Glomerular endothelial cell (primary cell): ENCODE measurements at regions not wholly inside any gene's neighbourhood (a gene's known extent, or its start where the extent isn't known, plus 50 kb on each side); places are given as distances from the start of the nearest gene placed in this dataset.
"Not testable (repeated sequence)": the region's sequence is repeated elsewhere in the genome, so short reads cannot be mapped to it uniquely, and the experiment has no call there.

ENCODE experiments used
- DNase-seq: peaks from one replicate; pipeline ENCODE4 v3.0.0-alpha.2; 2011; ENCODE audit warnings: low read depth, low spot score; ENCODE audit errors: extremely low read depth

DNA sequence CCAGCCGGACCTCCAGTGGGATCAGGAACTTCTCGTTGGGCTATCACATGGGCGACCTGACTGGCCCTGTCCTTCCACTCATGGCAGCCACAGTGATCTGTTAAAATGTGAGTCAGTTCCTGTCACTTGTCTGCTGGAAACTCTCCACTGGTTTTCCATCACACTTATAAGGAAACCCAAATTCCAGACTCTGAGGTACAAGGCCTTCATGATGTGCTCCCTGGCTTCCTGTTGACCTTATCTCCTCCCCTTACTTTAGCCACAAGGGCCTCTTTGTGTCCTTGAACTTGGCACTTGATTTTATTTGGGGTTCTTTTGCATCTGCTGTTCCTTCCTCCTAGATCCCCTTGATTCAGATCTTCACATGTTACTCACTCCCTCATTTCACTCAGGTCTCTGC lies 96.8 kb downstream of the TENT5C start:
- DNase-seq = no peak

DNA sequence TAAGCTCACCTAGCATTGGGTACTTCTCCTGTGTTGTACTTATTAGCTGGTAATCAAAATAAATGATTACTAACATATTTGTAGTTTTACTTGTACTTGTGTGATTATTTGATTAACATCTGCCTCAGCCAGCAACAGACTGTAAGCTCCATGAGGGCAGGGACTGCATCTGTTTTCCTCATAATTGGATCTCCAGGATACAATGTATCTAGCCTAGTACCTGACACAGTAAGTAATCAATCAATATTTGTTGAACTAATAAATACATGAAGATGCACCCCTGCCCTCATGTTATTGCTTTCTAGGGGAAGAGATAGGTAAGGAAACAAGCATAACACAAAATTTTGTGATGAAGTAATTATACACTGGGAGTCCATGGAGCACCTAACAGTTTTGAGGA lies 101.5 kb downstream of the TENT5C start:
- no peak for DNase-seq

DNA sequence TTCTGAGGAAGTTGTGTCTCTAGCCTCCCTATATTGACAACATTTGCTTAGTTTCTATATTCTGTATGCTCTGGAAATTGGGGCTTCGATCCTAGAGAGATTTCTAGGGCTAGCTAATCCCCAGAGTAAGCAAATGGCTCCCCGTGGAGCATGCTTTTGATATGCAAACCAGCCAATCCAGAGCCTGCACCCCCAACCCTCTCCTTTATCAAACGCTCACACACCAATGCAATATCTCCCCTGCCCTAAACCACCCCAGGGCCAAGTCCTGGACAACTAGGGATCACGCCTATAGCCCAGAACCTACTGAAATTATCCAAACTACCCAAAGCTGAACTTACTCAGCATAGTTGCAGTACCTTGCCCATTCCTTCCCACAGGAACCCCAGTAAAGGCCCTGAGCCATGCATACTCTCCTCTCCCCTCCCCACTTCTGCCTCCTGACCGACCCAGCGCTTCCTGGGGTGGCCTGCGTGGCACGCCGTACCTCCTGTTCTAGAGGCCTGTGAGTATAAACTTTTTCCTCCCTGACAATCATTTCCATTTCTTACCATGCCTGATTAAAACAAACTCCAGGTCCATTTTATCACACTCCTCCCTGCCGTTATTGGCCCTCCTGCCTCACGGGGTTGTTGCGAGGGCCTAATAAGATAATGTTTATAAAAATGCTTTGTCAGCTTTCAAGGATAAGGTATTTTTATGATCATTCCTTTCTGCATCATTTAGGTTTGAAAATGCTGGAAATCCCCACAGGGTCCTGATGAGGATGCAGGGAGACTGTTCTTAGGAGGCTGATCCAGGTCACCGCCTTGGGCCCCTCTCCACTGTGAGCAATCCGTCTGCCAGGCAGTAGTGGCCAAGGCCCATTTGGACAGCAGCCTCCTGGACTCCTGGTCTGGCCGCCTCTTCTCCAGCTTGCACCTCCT lies 102.7 kb downstream of the TENT5C start:
- DNase-seq = no peak

DNA sequence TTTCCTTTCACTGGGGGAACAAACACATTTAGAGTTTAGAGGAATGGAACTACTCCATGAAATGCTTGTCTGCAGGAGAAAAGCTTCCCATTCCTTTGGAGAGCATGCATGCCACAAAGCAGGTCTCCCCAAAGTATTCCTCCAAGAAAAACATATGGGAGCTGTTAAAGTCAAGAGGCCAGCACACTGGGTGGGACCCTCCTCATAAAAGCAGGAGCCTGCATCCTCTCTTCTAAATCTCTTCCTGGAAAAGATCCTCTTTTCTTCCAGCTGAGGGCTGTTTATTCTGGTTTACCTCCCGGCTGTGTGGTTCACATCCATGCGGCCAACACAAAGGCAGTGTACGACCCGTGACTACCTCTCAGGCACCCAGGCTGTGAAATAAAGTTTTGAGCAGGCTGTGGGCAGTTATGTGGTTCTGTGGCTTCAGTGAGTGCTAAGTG lies 103.4 kb downstream of the TENT5C start:
- no peak for DNase-seq

DNA sequence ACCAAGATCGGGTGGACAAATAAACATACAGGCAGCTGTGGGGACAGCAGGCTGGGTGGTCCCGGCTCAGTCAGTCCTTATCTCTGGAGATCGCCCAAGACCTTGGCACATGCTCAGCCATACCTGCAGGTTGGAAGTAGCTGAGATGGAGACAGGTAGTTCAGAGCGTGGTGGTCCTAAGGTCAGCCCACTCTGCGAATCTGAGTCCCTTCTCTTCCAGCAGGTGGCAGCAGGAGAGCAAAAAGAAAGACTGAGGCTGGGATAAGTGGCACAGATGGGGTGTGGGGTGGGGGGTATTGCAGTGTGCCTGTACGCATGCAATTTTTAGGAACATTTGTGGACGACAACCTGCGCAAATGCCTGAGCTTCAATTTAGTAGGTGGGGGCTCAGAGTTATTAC lies 104.9 kb downstream of the TENT5C start:
- no peak for DNase-seq

DNA sequence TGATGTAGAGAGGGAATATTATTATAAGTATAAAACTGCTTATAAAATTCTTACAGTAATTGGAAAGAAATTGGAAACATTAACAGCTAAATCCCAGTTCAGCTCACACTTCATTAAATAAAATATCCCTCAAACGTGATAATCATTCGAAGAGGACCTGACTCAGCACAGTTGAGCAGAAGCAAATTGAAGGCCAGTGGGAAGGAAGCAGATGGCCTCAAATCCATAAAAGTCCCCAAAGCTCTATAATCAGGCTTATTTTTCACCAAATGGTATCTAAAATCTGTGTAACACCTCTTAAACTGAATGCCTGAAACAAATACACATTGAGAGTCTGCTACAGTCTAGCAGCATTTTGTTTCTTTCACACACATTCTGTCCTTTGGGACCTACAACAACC lies 106.8 kb downstream of the TENT5C start:
- no peak for DNase-seq

DNA sequence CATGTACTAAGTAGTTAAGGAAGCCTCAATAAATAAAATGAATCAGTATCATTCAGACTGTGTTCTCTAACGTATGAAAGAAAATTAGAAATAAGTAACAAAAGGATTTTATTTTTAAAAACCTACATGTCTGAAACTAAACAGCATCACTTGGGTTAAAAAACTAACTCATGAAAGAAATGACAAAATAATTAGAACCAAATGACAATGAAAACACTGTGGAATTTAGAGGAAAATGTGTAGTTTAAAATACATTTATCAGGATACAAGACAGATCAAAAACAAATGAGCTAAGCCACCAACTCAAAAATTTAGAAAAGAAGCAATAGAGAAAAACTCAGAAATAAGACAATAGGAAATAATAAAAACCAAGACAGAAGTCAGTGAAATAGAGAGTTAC lies 108.7 kb downstream of the TENT5C start:
- DNase-seq = no peak

DNA sequence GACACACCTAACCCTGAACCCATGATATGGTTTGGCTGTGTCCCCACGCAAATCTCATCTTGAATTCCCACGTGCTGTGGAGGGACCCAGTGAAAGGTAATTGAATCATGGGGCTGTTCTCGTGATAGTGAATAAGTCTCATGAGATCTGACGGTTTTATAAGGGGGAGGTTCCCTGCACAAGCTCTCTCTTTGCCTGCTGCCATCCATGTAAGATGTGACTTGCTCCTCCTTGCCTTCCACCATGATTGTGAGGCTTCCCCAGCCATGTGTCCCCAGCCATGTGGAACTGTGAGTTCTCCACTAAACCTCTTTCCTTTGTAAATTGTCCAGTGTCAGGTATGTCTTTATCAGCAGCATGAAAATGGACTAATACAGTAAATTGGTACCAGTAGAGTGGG lies 110.2 kb downstream of the TENT5C start:
- not testable (repeated sequence) for DNase-seq

DNA sequence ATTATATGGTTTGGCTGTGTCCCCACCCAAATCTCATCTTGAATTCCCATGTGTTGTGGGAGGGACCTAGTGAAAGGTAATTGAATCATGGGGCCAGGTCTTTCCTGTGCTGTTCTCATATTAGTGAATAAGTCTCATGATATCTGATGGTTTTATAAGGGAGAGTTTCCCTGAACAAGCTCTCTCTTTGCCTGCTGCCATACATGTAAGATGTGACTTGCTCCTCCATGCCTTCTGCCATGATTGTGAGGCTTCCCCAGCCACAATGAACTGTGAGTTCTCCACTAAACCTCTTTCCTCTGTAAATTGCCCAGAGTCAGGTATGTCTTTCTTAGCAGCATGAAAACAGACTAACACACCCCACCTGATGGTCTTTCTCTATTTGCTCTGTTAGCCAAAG lies 112.1 kb downstream of the TENT5C start:
- DNase-seq = not testable (repeated sequence)

DNA sequence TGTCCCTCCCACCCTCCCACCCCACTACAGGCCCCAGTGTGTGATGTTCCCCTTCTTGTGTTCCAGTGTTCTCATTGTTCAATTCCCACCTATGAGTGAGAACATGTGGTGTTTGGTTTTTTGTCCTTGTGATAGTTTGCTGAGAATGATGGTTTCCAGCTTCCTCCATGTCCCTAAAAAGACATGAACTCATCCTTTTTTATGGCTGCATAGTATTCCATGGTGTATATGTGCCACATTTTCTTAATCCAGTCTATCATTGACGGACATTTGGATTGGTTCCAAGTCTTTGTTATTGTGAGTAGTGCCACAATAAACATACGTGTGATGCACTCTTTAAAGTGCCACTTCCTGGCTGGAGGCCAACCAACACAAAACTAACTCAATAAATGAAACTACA lies 112.7 kb downstream of the TENT5C start:
- DNase-seq = not testable (repeated sequence)

DNA sequence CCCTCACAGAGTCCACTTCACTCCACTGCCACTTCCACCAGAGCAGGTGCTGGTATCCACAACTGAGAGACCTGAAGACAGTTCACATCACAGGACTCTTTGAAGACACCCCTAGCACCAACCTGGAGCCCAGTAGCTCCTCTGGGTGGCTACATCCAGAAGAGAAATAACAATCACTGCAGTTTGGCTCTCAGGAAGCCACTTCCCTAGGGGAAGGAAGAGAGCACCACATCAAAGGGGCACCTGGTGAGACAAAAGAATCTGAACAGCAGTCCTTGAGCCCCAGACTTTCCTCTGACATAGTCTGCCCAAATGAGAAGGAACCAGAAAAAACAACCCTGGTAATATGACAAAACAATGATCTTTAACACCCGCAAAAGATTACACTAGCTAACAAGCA lies 113.2 kb downstream of the TENT5C start:
- no peak for DNase-seq

DNA sequence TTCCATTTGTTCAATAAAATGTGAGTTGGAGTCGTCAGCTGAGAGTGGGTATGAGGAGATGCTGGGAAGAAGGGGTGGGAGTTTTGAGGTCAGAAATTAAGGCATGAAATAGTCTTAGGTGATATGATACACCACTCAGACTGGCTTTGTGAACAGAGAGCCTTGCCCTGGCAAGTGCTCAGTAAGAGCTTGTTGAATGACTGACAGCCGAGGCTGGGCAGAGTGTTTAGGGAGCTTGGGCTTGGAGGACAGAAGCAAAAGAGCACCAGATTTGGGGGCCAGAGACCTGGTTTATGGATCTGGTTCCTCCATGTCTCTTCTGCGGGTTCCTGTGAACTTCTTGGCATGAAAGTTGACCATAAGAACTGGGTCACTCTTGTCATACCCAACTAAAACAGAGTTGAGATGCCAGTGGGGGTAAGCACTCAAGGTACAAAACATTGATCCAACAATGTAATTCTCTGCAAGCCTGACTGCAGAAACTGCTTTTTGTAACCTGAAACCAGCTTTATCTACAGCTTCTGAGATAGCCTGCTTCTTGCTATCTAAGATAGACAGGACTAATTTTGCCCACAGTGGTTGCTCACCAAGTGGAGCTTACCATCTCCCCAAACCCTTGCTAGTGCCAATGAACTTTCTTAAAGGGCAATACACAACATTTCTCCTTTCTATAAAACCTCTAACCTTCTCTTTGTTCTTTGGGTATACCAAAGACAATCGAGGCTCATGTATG lies 126.4 kb downstream of the TENT5C start:
- no peak for DNase-seq

DNA sequence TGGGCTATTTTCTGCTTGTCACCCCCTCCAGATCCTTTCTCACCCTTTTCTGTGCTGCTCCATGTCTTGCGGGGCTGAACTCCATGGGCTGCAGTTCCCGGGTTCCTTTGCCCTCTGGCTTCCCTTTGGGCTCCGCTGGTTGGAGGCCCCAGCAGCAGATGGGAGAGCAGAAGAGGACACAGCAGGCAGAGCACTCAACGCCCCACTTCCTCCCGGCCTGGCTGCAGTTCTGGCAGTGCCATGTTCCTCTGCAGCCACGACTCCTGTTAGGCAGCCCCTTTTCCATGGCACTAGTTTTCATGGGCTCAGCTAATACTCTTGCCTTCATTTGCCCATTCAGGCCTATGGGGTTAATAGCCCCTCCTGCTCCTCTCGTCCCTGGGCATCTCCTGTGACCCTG lies 127.1 kb downstream of the TENT5C start:
- no peak for DNase-seq

DNA sequence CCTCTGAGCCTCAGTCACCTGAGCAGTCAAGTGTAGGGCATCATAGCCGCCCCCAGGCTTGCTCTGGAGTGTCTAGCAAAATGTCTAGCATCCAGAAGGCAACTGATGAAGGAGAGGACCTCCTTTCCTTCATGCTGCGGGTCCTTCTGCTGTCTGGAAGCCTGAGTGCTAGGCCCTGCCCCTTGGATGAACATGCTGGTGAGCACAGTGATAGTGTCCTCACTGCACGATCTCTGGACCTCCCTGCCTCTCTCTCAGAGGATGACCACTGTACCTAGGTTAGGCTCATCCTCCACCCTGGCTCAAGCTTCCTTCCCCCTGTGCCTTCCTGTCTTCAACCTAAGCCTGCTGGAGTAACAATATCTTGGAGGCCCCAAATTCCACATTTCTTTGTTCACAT lies 128.6 kb downstream of the TENT5C start:
- no peak for DNase-seq

DNA sequence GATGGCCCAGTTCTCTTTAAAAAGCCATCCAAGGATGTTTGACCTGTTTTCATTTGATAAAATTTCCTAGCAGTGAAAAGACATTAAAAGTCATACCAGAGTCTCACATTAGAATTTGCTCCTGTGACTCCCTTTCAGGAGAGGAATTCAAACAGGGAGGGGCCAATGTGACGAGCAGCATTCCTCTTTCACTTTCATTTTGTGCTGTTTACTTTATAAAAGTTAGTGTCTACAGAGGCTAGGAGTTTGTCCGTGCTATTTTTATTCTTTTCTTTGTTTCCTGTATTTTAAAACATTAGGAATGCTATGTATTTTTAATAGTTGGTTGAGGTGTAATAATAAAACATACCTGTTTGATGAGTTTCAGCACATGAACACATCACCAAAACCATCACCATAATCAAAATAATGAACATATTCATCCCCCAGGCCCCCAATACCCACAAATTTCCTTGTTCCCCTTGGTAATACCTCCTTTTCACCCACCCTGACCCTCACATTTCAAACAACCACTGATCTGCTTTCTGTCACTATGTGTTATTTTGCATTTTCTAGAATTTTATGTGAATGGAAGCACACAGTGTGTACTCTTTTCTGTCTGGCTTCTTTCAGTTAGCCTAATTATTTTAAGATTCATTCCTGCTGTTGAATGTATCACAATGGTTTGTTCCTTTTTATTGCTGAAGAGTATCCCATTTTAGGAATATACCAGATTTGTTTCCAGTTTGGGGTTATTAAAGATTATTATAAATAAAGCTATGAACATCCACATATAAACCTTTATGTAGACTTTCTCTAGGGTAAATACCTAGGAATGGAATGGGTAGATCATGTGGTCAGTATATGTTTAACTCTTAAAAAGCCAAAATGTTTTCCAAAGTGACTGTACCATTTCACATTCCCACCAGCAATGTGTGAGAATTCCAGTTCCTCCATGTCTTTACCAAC lies 129.5 kb downstream of the TENT5C start:
- DNase-seq = no peak

DNA sequence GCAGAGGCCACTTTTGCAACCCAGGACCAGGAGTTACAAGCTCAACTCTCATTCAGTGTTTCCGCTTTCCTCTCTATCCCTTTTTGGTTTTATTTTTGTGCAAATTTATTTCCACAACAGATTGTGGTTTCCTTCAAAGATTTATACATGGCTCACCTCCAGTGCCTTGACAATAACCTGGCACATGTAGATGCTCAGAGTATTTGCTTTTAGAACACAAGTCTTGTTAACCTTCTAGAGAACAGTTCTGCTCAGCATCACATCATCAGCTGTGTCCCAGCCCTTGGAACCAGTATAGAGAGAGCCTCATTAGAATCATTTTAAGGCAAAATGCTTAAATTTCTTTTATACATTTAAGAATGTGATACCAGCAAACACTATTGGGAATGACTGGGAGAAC lies 133.7 kb downstream of the TENT5C start:
- DNase-seq = no peak

DNA sequence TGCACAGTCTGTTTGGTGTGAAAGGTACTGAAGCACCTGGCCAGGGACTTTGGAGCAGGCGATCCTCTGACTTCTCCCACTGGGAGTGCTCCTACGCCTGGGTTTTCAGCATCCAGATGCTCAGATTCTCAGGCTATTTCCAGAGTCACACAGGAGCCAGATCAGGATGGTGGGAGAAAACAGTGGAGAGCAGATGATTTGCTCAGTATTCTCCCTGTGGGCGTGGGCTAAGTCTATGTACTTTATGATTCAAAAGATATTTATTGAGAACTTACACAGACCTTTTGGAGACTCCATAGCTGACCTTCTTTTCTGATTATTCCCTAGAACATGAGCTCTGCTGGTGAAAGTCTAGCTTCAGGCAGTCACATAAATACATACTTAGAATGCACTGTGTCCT lies 134.6 kb downstream of the TENT5C start:
- no peak for DNase-seq

DNA sequence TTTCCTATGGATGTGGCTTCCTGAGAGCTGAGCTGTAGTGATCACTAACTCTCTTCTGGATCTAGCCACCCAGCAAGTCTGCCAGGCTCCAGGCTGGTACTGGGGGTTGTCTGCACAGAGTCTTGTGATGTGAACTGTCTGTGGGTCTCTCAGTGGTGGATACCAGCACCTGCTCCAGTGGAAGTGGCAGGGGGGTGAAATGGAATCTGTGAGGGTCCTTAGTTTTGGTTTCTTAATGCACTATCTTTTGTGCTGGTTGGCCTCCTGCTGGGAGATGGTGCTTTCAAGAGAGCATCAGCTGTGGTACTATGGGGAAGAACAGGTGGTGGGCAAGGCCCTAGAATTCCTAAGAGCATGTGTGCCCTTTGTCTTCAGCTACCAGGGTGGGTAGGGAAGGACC lies 140.7 kb downstream of the TENT5C start:
- DNase-seq = not testable (repeated sequence)

DNA sequence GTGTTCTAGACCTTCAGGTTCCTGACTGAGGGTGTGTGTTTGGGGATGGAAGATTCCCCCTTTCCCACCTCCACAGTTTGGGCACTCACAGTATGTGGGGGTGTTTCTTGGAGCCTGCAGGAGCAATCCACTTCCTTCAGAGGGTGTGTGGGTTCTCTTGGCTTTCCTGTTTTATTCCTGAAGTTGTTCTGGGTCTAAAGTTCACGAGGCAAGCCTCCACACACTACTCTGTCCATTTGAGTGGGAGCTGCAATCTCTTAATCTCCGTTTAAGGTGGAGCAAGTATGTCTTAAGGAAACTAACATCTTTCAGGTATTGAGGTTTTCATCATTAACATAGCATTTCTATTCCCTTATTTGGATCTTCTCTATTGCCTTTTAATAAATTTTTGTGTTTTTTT lies 141.8 kb downstream of the TENT5C start:
- no peak for DNase-seq

DNA sequence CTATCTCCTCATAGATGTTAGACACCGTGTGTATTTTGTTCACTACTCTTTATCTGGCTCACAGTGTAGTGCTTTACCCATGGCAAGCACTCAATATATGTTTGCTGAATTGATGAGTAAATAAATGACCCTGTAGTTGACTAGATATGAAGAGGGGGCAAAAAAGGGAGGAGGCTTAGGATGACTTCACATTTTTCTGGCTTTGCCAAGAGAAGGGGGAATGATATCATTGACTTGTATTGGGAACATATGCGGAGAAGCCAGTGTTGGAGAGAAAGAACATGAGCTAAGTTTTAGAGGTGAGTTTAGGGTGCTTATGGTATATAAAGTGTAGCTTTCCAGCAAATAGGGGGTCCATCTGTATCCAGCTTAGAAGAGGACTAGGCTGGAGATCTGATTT lies 145.5 kb downstream of the TENT5C start:
- no peak for DNase-seq

DNA sequence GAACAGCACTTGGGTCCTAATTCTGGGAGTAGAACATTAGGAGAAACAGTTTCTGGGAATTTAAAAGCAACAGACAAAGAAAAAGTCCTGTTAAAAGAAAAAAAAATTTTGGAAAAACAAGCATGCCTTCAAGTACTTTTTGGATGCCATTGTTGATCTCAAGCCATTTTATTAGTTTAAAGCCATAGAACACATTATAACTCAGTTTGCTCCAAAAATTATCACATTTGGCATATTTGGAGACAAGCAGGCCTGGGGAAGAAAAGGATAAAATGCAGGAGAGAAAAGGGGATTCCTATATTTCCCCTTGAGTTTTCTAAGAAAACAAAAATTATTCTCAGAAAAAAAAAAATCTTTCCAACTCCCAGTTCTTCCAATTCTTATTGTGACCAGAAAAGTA lies 146.8 kb downstream of the TENT5C start:
- DNase-seq = no peak
